B cell (primary cell): ENCODE measurements at regions not wholly inside any gene's neighbourhood (a gene's known extent, or its start where the extent isn't known, plus 50 kb on each side); places are given as distances from the start of the nearest gene placed in this dataset.

Source experiments
- ATAC-seq: fragments of 200-7000 bp; cut with Tn5 transposase; one replicate; pipeline ENCODE4 v1.10.0; 2021; ENCODE audit warnings: low read depth, mild to moderate bottlenecking, moderate number of reproducible peaks, moderate library complexity
- CTCF ChIA-PET: fragments of 350-600 bp; sonication (Branson Sonifier 250); formaldehyde crosslinking; loops from one replicate; lab custom pipeline; 2021; ENCODE audit warnings: antibody characterized with exemption, inconsistent platforms; lab: Charles Lee
- POLR2A ChIA-PET: fragments of 350-600 bp; sonication (Branson Sonifier 250); formaldehyde crosslinking; loops from one replicate; lab custom pipeline; 2021; ENCODE audit warnings: antibody characterized with exemption; lab: Charles Lee
- DNase-seq: peaks from one replicate; pipeline ENCODE4 v3.0.0; 2013
- H2AFZ ChIP-seq: 2 replicates; pipeline ENCODE4 v1.6.1; 2012; ENCODE audit warnings: mild to moderate bottlenecking, low read depth, low read length; ENCODE audit not compliant: insufficient read depth, poor library complexity, severe bottlenecking
- H3K27ac ChIP-seq, 2 donors: 1 replicate in 1 of 2; 2 replicates in 1 of 2; pipeline ENCODE4 v1.5.1; 2012 to 2013; ENCODE audit warnings: low read length in 2 of 2, mild to moderate bottlenecking in 2 of 2, moderate library complexity in 1 of 2
- H3K27me3 ChIP-seq, 4 experiments: fragments of 200-600 bp in 1 of 4; sonication (generic) in 1 of 4; replicated peaks in 1 of 4; 1 replicate in 2 of 4; 2 replicates in 2 of 4; pipeline versions ENCODE4 v1.6.1 to v1.7.0; 2013 to 2016; ENCODE audit warnings: low read length in 3 of 4, mild to moderate bottlenecking in 2 of 4, mixed read lengths in 1 of 4, moderate library complexity in 1 of 4; ENCODE audit not compliant: insufficient read depth in 4 of 4, control insufficient read depth in 3 of 4; ENCODE audit errors: control extremely low read depth in 1 of 4
- H3K36me3 ChIP-seq, 2 experiments: replicated peaks in 1 of 2; 1 replicate in 1 of 2; 2 replicates in 1 of 2; pipeline versions ENCODE4 v1.6.1 to v1.7.1; 2013; ENCODE audit warnings: low read length in 1 of 2; ENCODE audit not compliant: insufficient read depth in 2 of 2, control insufficient read depth in 1 of 2; ENCODE audit errors: control extremely low read depth in 1 of 2, extremely low read depth in 1 of 2
- H3K4me1 ChIP-seq, 2 donors: fragments of 200-600 bp in 1 of 2; sonication (generic) in 1 of 2; 1 replicate in 1 of 2; 2 replicates in 1 of 2; pipeline versions ENCODE4 v1.5.1 to v1.6.1; 2013 to 2017; ENCODE audit warnings: low read length in 2 of 2; ENCODE audit not compliant: control insufficient read depth in 2 of 2, insufficient read depth in 2 of 2
- H3K4me2 ChIP-seq: replicated peaks from 2 replicates; pipeline ENCODE3; 2012; ENCODE audit warnings: mild to moderate bottlenecking, low read depth, low read length; ENCODE audit not compliant: poor library complexity, severe bottlenecking
- H3K4me3 ChIP-seq, 5 experiments: fragments of 200-600 bp in 1 of 5; sonication (generic) in 1 of 5; 1 replicate in 3 of 5; 2 replicates in 2 of 5; pipeline versions ENCODE4 v1.5.1 to v1.7.0; 2011 to 2016; ENCODE audit warnings: low read length in 4 of 5, mild to moderate bottlenecking in 4 of 5, low read depth in 2 of 5, control low read depth in 1 of 5, moderate library complexity in 1 of 5; ENCODE audit not compliant: insufficient read depth in 1 of 5; ENCODE audit errors: control extremely low read depth in 1 of 5, extremely low read depth in 1 of 5
- H3K79me2 ChIP-seq: fragments of 200-600 bp; sonication (generic); one replicate; pipeline ENCODE4 v1.6.0; 2016; ENCODE audit warnings: low read length; ENCODE audit not compliant: control insufficient read depth, insufficient read depth
- H3K9ac ChIP-seq: fragments of 200-600 bp; sonication (generic); 2 replicates; pipeline ENCODE4 v1.6.1; 2017; ENCODE audit warnings: mild to moderate bottlenecking, low read length, moderate library complexity
- H3K9me3 ChIP-seq, 3 donors: one replicate each; pipeline versions ENCODE4 v1.6.1 to v1.7.1; 2013; ENCODE audit warnings: low read length in 2 of 3; ENCODE audit not compliant: control insufficient read depth in 2 of 3, insufficient read depth in 1 of 3; ENCODE audit errors: control extremely low read depth in 1 of 3
- H4K20me1 ChIP-seq: 2 replicates; pipeline ENCODE4 v1.6.0; 2012; ENCODE audit warnings: mild to moderate bottlenecking, low read length; ENCODE audit not compliant: insufficient read depth, control insufficient read depth, poor library complexity, severe bottlenecking
- H3K27ac Mint-ChIP-seq: one replicate; pipeline ENCODE4 v1.8.0; 2021; ENCODE audit warnings: mixed read lengths
- H3K27me3 Mint-ChIP-seq: one replicate; pipeline ENCODE4 v1.8.0; 2021; ENCODE audit warnings: mixed read lengths
- H3K4me1 Mint-ChIP-seq: one replicate; pipeline ENCODE4 v1.8.0; 2021; ENCODE audit warnings: mixed read lengths
- H3K4me3 Mint-ChIP-seq: one replicate; pipeline ENCODE4 v1.8.0; 2021; ENCODE audit warnings: mixed read lengths
- H3K9me3 Mint-ChIP-seq: one replicate; pipeline ENCODE4 v1.8.0; 2022; ENCODE audit warnings: mixed read lengths; ENCODE audit not compliant: insufficient read depth
- CTCF ChIP-seq: fragments of 200-600 bp; IDR thresholded peaks from one replicate; pipeline ENCODE4 v1.8.0; 2022; ENCODE audit warnings: antibody characterized with exemption, mild to moderate bottlenecking
- EZH2 ChIP-seq: IDR thresholded peaks from 2 replicates; pipeline ENCODE4 v1.6.1; 2012; ENCODE audit warnings: borderline replicate concordance, low read depth, mild to moderate bottlenecking, moderate library complexity, low read length; ENCODE audit not compliant: insufficient read depth, poor library complexity, severe bottlenecking
- WGBS: methylation state at CpG from one replicate; pipeline ENCODE4 v1.1.5; 2013; ENCODE audit warnings: missing lambda C conversion rate; ENCODE audit not compliant: insufficient coverage; 5-methylcytosine and 5-hydroxymethylcytosine counted together
- intact Hi-C: fragments of 100-400 bp; cut with micrococcal nuclease; formaldehyde crosslinking; loops from one replicate; pipeline ENCODE4 v1.10.0; 2022

- ChIA-PET POLR2A (no interaction called here), CTCF (no interaction called here)
- ATAC-seq (no peak), DNase-seq (no peak)
- no peak overlapping the region for H3K9ac ChIP-seq
- 100% methylated on average over 4 of the region's 4 CpGs for WGBS
- H3K27me3 Mint-ChIP-seq, result peaks cover 28% of the 10 kb centered on the region
- intact Hi-C loops, result no loop called here
- no peak overlapping the region for H3K4me2 ChIP-seq
- H4K20me1 ChIP-seq, result no peaks in the 10 kb centered on the region
- H3K4me3 ChIP-seq, result no peak overlapping the region
- H2AFZ ChIP-seq, result no peak overlapping the region
- no peak overlapping the region for H3K4me3 Mint-ChIP-seq
- no peak overlapping the region for H3K27ac Mint-ChIP-seq
- H3K9me3 Mint-ChIP-seq, result peaks cover 2% of the 10 kb centered on the region
- no peaks in the 10 kb centered on the region for H3K79me2 ChIP-seq
- TF ChIP-seq EZH2 (no peak), CTCF (no peak)
- H3K27ac ChIP-seq, result no peak overlapping the region
- H3K9me3 ChIP-seq, result peaks cover 0 to 16% (median 2%) of the 10 kb centered on the region in 3 donors
- H3K4me1 Mint-ChIP-seq, result peaks cover 10% of the 10 kb centered on the region
- H3K4me1 ChIP-seq, result peaks cover 11% of the 10 kb centered on the region in 2 donors
- peaks cover 0 to 7% (median 2%) of the 10 kb centered on the region in 4 experiments for H3K27me3 ChIP-seq
- no peaks in the 10 kb centered on the region for H3K36me3 ChIP-seq
Measured at GRCh38 chr15:70420086-70420947, 322.6 kb upstream of the TLE3 start.

DNA sequence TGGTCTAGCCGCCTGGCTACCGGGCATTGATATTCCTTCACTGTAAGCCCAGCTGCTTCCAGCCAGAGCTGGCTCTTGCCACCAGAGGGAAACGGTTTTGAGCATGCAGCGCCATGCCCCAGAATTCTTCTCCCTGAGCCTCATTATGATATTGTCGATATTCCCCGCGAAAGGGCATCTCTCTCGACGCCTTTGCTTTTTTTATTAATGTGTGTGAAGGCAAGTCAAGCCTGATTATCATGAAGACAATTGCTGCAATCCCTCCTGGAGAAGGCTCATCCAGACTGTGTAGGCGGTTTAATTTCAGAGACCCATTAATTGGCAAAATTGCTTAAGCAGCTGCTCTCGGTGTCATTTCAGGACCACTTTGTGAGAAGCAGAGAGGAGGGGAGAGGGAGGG, 321.2 kb upstream of the TLE3 start:
- TF ChIP-seq EZH2 (no peak), CTCF (no peak)
- H3K27me3 Mint-ChIP-seq, result peaks cover 29% of the 10 kb centered on the region
- no peak overlapping the region for H3K4me2 ChIP-seq
- no peak overlapping the region for H3K27ac Mint-ChIP-seq
- H3K4me1 Mint-ChIP-seq, result no peaks in the 10 kb centered on the region
- no peak overlapping the region for H3K4me3 ChIP-seq
- no peak for DNase-seq
- peaks cover 0 to 12% (median 0%) of the 10 kb centered on the region in 3 donors for H3K9me3 ChIP-seq
- H3K27ac ChIP-seq, result no peak overlapping the region
- no peaks in the 10 kb centered on the region for H3K79me2 ChIP-seq
- no peaks in the 10 kb centered on the region for H3K9me3 Mint-ChIP-seq
- ChIA-PET CTCF (no interaction called here), POLR2A (no interaction called here)
- no peak for ATAC-seq
- H2AFZ ChIP-seq, result no peak overlapping the region
- no peak overlapping the region for H3K4me3 Mint-ChIP-seq
- H3K4me1 ChIP-seq, result no peaks in the 10 kb centered on the region
- peaks cover 0 to 5% (median 2%) of the 10 kb centered on the region in 4 experiments for H3K27me3 ChIP-seq
- no peak overlapping the region for H3K9ac ChIP-seq
- WGBS, result 87% methylated on average over 6 of the region's 11 CpGs
- no peaks in the 10 kb centered on the region for H4K20me1 ChIP-seq
- intact Hi-C loops, result no loop called here
- no peaks in the 10 kb centered on the region for H3K36me3 ChIP-seq
